Peyer's patch (tissue), 4 donors: ENCODE measurements at regions not wholly inside any gene's neighbourhood (a gene's known extent, or its start where the extent isn't known, plus 50 kb on each side); places are given as distances from the start of the nearest gene placed in this dataset.

ENCODE experiments used
- DNase-seq, 3 donors: peaks; one replicate each; pipeline ENCODE4 v3.0.0-alpha.2; 2017 to 2019
- H3K27ac ChIP-seq, 4 donors: fragments of 200-600 bp; sonication (generic); one replicate each; pipeline ENCODE4 v1.5.1; 2016 to 2019
- H3K27me3 ChIP-seq, 2 donors: fragments of 200-600 bp; sonication (generic); one replicate each; pipeline ENCODE4 v1.5.1; 2019
- H3K36me3 ChIP-seq, 3 donors: fragments of 200-600 bp; sonication (generic); one replicate each; pipeline ENCODE4 v1.5.1; 2016 to 2019
- H3K4me1 ChIP-seq, 4 donors: fragments of 200-600 bp; sonication (generic); one replicate each; pipeline ENCODE4 v1.5.1; 2016 to 2019
- H3K4me3 ChIP-seq, 4 donors: fragments of 200-600 bp; sonication (generic); 1 replicate in 3 of 4; 2 replicates in 1 of 4; pipeline ENCODE4 v1.5.1; 2016 to 2019; ENCODE audit warnings: mild to moderate bottlenecking in 1 of 4
- H3K9me3 ChIP-seq, 4 donors: fragments of 200-600 bp; sonication (generic); one replicate each; pipeline ENCODE4 v1.5.1; 2016 to 2019; ENCODE audit warnings: mild to moderate bottlenecking in 1 of 4
- CTCF ChIP-seq, 6 experiments: fragments of 450-650 bp in 4 of 6; fragments of 200-600 bp in 2 of 6; sonication (generic) in 1 of 6; IDR thresholded peaks; one replicate each; pipeline ENCODE4 v1.5.1; 2017 to 2019; ENCODE audit warnings: antibody characterized with exemption in 6 of 6, mild to moderate bottlenecking in 3 of 6, moderate library complexity in 1 of 6
- POLR2A ChIP-seq, 2 donors: fragments of 450-650 bp; IDR thresholded peaks; one replicate each; pipeline ENCODE4 v1.5.1; 2017; ENCODE audit warnings: antibody characterized with exemption in 2 of 2, mild to moderate bottlenecking in 2 of 2, moderate library complexity in 2 of 2

GRCh38 chr4:33068539-33068938 is 2348.4 kb downstream of the PCDH7 start:
- TF ChIP-seq POLR2A (IDR thresholded peaks at IDR 0.05) = no peak
- no peak for TF ChIP-seq CTCF (IDR thresholded peaks at IDR 0.05)

GRCh38 chr4:33071535-33071934 is 2351.4 kb downstream of the PCDH7 start:
- TF ChIP-seq CTCF (IDR thresholded peaks at IDR 0.05) (no peak), POLR2A (IDR thresholded peaks at IDR 0.05) (no peak)
- Histone ChIP-seq H3K36me3 (no peaks in the 10 kb centered on the region), H3K4me3 (no peak overlapping the region), H3K9me3 (no peaks in the 10 kb centered on the region), H3K4me1 (peaks cover 0 to 4% (median 0%) of the 10 kb centered on the region in 4 donors), H3K27me3 (no peaks in the 10 kb centered on the region), H3K27ac (no peak overlapping the region)
- DNase-seq = no peak

More at GRCh38 chr4:33068539-33068938, 2348.4 kb downstream of the PCDH7 start:
- no peaks in the 10 kb centered on the region for H3K9me3 ChIP-seq
- DNase-seq = no peak
- H3K4me1 ChIP-seq = peaks cover 0 to 4% (median 0%) of the 10 kb centered on the region in 4 donors
- H3K27ac ChIP-seq = no peak overlapping the region
- H3K27me3 ChIP-seq = no peaks in the 10 kb centered on the region
- no peaks in the 10 kb centered on the region for H3K36me3 ChIP-seq
- no peak overlapping the region for H3K4me3 ChIP-seq

- H3K9me3 ChIP-seq = no peaks in the 10 kb centered on the region
- H3K36me3 ChIP-seq = no peaks in the 10 kb centered on the region
- H3K4me3 ChIP-seq = no peak overlapping the region
- DNase-seq = no peak
- TF ChIP-seq POLR2A (IDR thresholded peaks at IDR 0.05) (no peak), CTCF (IDR thresholded peaks at IDR 0.05) (no peak)
- H3K27me3 ChIP-seq = no peaks in the 10 kb centered on the region
- peaks cover 0 to 4% (median 0%) of the 10 kb centered on the region in 4 donors for H3K4me1 ChIP-seq
- no peak overlapping the region for H3K27ac ChIP-seq
These were observed 2352.3 kb downstream of the PCDH7 start for GRCh38 chr4:33072298-33073089.

GRCh38 chr4:33073811-33074210 is 2353.6 kb downstream of the PCDH7 start:
- H3K4me1 ChIP-seq = peaks cover 0 to 4% (median 0%) of the 10 kb centered on the region in 4 donors
- no peak for DNase-seq
- H3K4me3 ChIP-seq = no peak overlapping the region
- no peak for TF ChIP-seq POLR2A (IDR thresholded peaks at IDR 0.05)
- TF ChIP-seq CTCF (IDR thresholded peaks at IDR 0.05) = no peak
- no peaks in the 10 kb centered on the region for H3K9me3 ChIP-seq
- H3K27me3 ChIP-seq = no peaks in the 10 kb centered on the region
- no peak overlapping the region for H3K27ac ChIP-seq
- H3K36me3 ChIP-seq = no peaks in the 10 kb centered on the region

- no peak for TF ChIP-seq POLR2A (IDR thresholded peaks at IDR 0.05)
- no peak for TF ChIP-seq CTCF (IDR thresholded peaks at IDR 0.05)
- Histone ChIP-seq H3K4me1 (no peaks in the 10 kb centered on the region), H3K9me3 (no peaks in the 10 kb centered on the region), H3K36me3 (no peaks in the 10 kb centered on the region), H3K27me3 (no peaks in the 10 kb centered on the region), H3K27ac (no peak overlapping the region), H3K4me3 (no peak overlapping the region)
- DNase-seq = no peak
These were observed 2358.0 kb downstream of the PCDH7 start for GRCh38 chr4:33078145-33078544.
